ENCODE measurements at regions not wholly inside any gene's neighbourhood (a gene's known extent, or its start where the extent isn't known, plus 50 kb on each side); places are given as distances from the start of the nearest gene placed in this dataset.

- TF ChIP-seq POLR2A (IDR thresholded peaks at IDR 0.05; ENCODE audit: low read depth, low read length) = no peak
- no peak for TF ChIP-seq TAF1 (IDR thresholded peaks at IDR 0.05; ENCODE audit: low read depth, low read length)
- no peak for TF ChIP-seq POLR2AphosphoS5 (IDR thresholded peaks at IDR 0.05; ENCODE audit: low read depth, low read length)
- TF ChIP-seq SPI1 (IDR thresholded peaks at IDR 0.05; ENCODE audit: low read depth, low read length) = no peak
- no peak for TF ChIP-seq PAX5 (IDR thresholded peaks at IDR 0.05; ENCODE audit: insufficient read depth, low read length, severe bottlenecking)
Measured at GRCh38 chr14:51328772-51329353, 88.8 kb downstream of the TMX1 start.

Measured in GM12891 (cell line).